Occipital lobe (tissue), 1 donor: ENCODE measurements at regions not wholly inside any gene's neighbourhood (a gene's known extent, or its start where the extent isn't known, plus 50 kb on each side); places are given as distances from the start of the nearest gene placed in this dataset.

Experiments used
- DNase-seq: peaks from one replicate; lab custom pipeline; 2025; lab: John Stamatoyannopoulos, UW

- DNase-seq: no peak
Observed at GRCh38 chr3:164577667-164578210, 500.6 kb downstream of the SI start.

- no peak for DNase-seq
Observed at GRCh38 chr3:164572436-164572835, 505.9 kb downstream of the SI start.

GRCh38 chr3:164550857-164551256, 527.4 kb downstream of the SI start:
- no peak for DNase-seq

- no peak for DNase-seq
Observed at GRCh38 chr3:164539215-164539614, 539.1 kb downstream of the SI start.

- no peak for DNase-seq
Observed at GRCh38 chr3:164537485-164537884, 540.8 kb downstream of the SI start.

- no peak for DNase-seq
Observed at GRCh38 chr3:164533275-164533674, 545.0 kb downstream of the SI start.

GRCh38 chr3:164526250-164526649, 552.0 kb downstream of the SI start:
- DNase-seq: no peak

- DNase-seq: no peak
Observed at GRCh38 chr3:164524201-164524600, 554.1 kb downstream of the SI start.

GRCh38 chr3:164522073-164522763, 556.1 kb downstream of the SI start:
- no peak for DNase-seq

GRCh38 chr3:164521644-164522043, 556.7 kb downstream of the SI start:
- no peak for DNase-seq

- DNase-seq: no peak
Observed at GRCh38 chr3:164521139-164521538, 557.2 kb downstream of the SI start.

GRCh38 chr3:164515256-164515655, 563.0 kb downstream of the SI start:
- no peak for DNase-seq

GRCh38 chr3:164514576-164514975, 563.7 kb downstream of the SI start:
- no peak for DNase-seq

- no peak for DNase-seq
Observed at GRCh38 chr3:164507886-164508285, 570.4 kb downstream of the SI start.

GRCh38 chr3:164498917-164499316, 579.4 kb downstream of the SI start:
- DNase-seq: no peak

GRCh38 chr3:164488893-164489292, 589.4 kb downstream of the SI start:
- DNase-seq: no peak

GRCh38 chr3:164486150-164486549, 592.1 kb downstream of the SI start:
- no peak for DNase-seq

- no peak for DNase-seq
Observed at GRCh38 chr3:164479978-164480377, 598.3 kb downstream of the SI start.

- no peak for DNase-seq
Observed at GRCh38 chr3:164479406-164479805, 598.9 kb downstream of the SI start.

GRCh38 chr3:164478323-164478722, 600.0 kb downstream of the SI start:
- no peak for DNase-seq

- no peak for DNase-seq
Observed at GRCh38 chr3:164477403-164477802, 600.9 kb downstream of the SI start.

- no peak for DNase-seq
Observed at GRCh38 chr3:164476631-164477030, 601.7 kb downstream of the SI start.

- no peak for DNase-seq
Observed at GRCh38 chr3:164470471-164470870, 607.8 kb downstream of the SI start.

GRCh38 chr3:164468055-164468454, 610.2 kb downstream of the SI start:
- no peak for DNase-seq
